Gastroesophageal sphincter (tissue), 4 donors: ENCODE measurements at regions not wholly inside any gene's neighbourhood (a gene's known extent, or its start where the extent isn't known, plus 50 kb on each side); places are given as distances from the start of the nearest gene placed in this dataset.

Experiments used
- ATAC-seq: fragments of 150-250 bp; one replicate; pipeline ENCODE4 v1.9.1; 2016; ENCODE audit warnings: mild to moderate bottlenecking, moderate library complexity
- H3K27ac ChIP-seq, 4 donors: fragments of 200-600 bp; sonication (generic) in 3 of 4; 1 replicate in 3 of 4; 2 replicates in 1 of 4; pipeline ENCODE4 v1.5.1; 2016 to 2019
- H3K27me3 ChIP-seq: fragments of 200-600 bp; sonication (generic); one replicate; pipeline ENCODE4 v1.5.1; 2019
- H3K36me3 ChIP-seq, 2 donors: fragments of 200-600 bp; sonication (generic); one replicate each; pipeline ENCODE4 v1.5.1; 2019; ENCODE audit warnings: control low read depth in 1 of 2
- H3K4me1 ChIP-seq, 3 donors: fragments of 200-600 bp; sonication (generic); 1 replicate in 2 of 3; 2 replicates in 1 of 3; pipeline ENCODE4 v1.5.1; 2016 to 2019; ENCODE audit warnings: control low read depth in 2 of 3
- H3K4me3 ChIP-seq, 2 donors: fragments of 200-600 bp; sonication (generic); one replicate each; pipeline ENCODE4 v1.5.1; 2019; ENCODE audit warnings: mild to moderate bottlenecking in 1 of 2, moderate library complexity in 1 of 2
- H3K9me3 ChIP-seq, 3 donors: fragments of 200-600 bp; sonication (generic); one replicate each; pipeline ENCODE4 v1.5.1; 2017 to 2019; ENCODE audit warnings: control low read depth in 2 of 3
- CTCF ChIP-seq, 4 experiments: fragments of 200-600 bp in 2 of 4; fragments of 450-650 bp in 2 of 4; sonication (generic) in 1 of 4; IDR thresholded peaks; one replicate each; pipeline ENCODE4 v1.5.1; 2017 to 2019; ENCODE audit warnings: antibody characterized with exemption in 4 of 4, mild to moderate bottlenecking in 2 of 4, moderate library complexity in 2 of 4
- EP300 ChIP-seq: sonication (generic); formaldehyde crosslinking; IDR thresholded peaks from one replicate; pipeline ENCODE4 v1.6.1; 2017; ENCODE audit warnings: antibody characterized with exemption, mild to moderate bottlenecking
- POLR2A ChIP-seq, 2 donors: fragments of 450-650 bp; IDR thresholded peaks; one replicate each; pipeline ENCODE4 v1.6.1; 2017; ENCODE audit warnings: antibody characterized with exemption in 2 of 2, mild to moderate bottlenecking in 2 of 2, moderate library complexity in 1 of 2
- POLR2AphosphoS5 ChIP-seq: sonication (generic); formaldehyde crosslinking; IDR thresholded peaks from one replicate; pipeline ENCODE4 v1.6.1; 2017; ENCODE audit warnings: antibody characterized with exemption
- WGBS, 2 donors: methylation state at CpG; one replicate each; pipeline ENCODE4 v1.1.5; 2018; ENCODE audit warnings: low coverage in 1 of 2; 5-methylcytosine and 5-hydroxymethylcytosine counted together

GRCh38 chr5:62689599-62690368 is 111.2 kb downstream of the LRRC70 start:
- TF ChIP-seq POLR2AphosphoS5 (no peak), EP300 (no peak), POLR2A (IDR thresholded peaks at IDR 0.05) (no peak), CTCF (IDR thresholded peaks at IDR 0.05) (no peak)
- Histone ChIP-seq H3K4me3 (no peak overlapping the region), H3K4me1 (no peaks in the 10 kb centered on the region), H3K27ac (no peak overlapping the region), H3K36me3 (no peaks in the 10 kb centered on the region), H3K27me3 (no peaks in the 10 kb centered on the region), H3K9me3 (peaks cover 0 to 12% (median 0%) of the 10 kb centered on the region in 3 donors)
- 51 to 85% methylated on average over 8 to 9 of the region's 9 CpGs for WGBS, 2 donors
- no peak for ATAC-seq

GRCh38 chr5:62686692-62687091 is 108.1 kb downstream of the LRRC70 start:
- peaks cover 0 to 12% (median 0%) of the 10 kb centered on the region in 3 donors for H3K9me3 ChIP-seq
- no peak for TF ChIP-seq EP300
- ATAC-seq = no peak
- H3K36me3 ChIP-seq = no peaks in the 10 kb centered on the region
- H3K4me1 ChIP-seq = no peaks in the 10 kb centered on the region
- no peaks in the 10 kb centered on the region for H3K27me3 ChIP-seq
- H3K27ac ChIP-seq = no peak overlapping the region
- 100% methylated on average over 1 of the region's 1 CpG for WGBS, 2 donors
- no peak overlapping the region for H3K4me3 ChIP-seq

GRCh38 chr5:62685221-62685620 is 106.6 kb downstream of the LRRC70 start:
- TF ChIP-seq POLR2A (IDR thresholded peaks at IDR 0.05) (no peak), POLR2AphosphoS5 (no peak), CTCF (IDR thresholded peaks at IDR 0.05) (no peak), EP300 (no peak)
- ATAC-seq = no peak
- H3K36me3 ChIP-seq = no peaks in the 10 kb centered on the region
- peaks cover 0 to 12% (median 0%) of the 10 kb centered on the region in 3 donors for H3K9me3 ChIP-seq
- no peaks in the 10 kb centered on the region for H3K27me3 ChIP-seq
- H3K4me1 ChIP-seq = no peaks in the 10 kb centered on the region
- no peak overlapping the region for H3K27ac ChIP-seq
- no peak overlapping the region for H3K4me3 ChIP-seq

- no peak overlapping the region for H3K27ac ChIP-seq
- peaks cover 0 to 21% (median 0%) of the 10 kb centered on the region in 3 donors for H3K9me3 ChIP-seq
- TF ChIP-seq POLR2A (IDR thresholded peaks at IDR 0.05) (no peak), EP300 (no peak), CTCF (IDR thresholded peaks at IDR 0.05) (no peak), POLR2AphosphoS5 (no peak)
- no peaks in the 10 kb centered on the region for H3K36me3 ChIP-seq
- WGBS, 2 donors = 78 to 80% methylated on average over 1 of the region's 1 CpG
- no peak overlapping the region for H3K4me3 ChIP-seq
- ATAC-seq = no peak
- no peaks in the 10 kb centered on the region for H3K27me3 ChIP-seq
- H3K4me1 ChIP-seq = no peaks in the 10 kb centered on the region
Measured at GRCh38 chr5:62684310-62684709, 105.7 kb downstream of the LRRC70 start.

- ATAC-seq = no peak
- WGBS, 2 donors = 56 to 60% methylated on average over 2 of the region's 2 CpGs
- no peaks in the 10 kb centered on the region for H3K27me3 ChIP-seq
- TF ChIP-seq POLR2AphosphoS5 = no peak
- no peak for TF ChIP-seq CTCF (IDR thresholded peaks at IDR 0.05)
- no peak for TF ChIP-seq POLR2A (IDR thresholded peaks at IDR 0.05)
- no peak for TF ChIP-seq EP300
- no peak overlapping the region for H3K4me3 ChIP-seq
- no peaks in the 10 kb centered on the region for H3K4me1 ChIP-seq
- no peak overlapping the region for H3K27ac ChIP-seq
- H3K36me3 ChIP-seq = no peaks in the 10 kb centered on the region
- peaks cover 0 to 37% (median 0%) of the 10 kb centered on the region in 3 donors for H3K9me3 ChIP-seq
Measured at GRCh38 chr5:62682059-62682458, 103.4 kb downstream of the LRRC70 start.
